Thyroid gland (tissue), 4 donors: ENCODE measurements at regions not wholly inside any gene's neighbourhood (a gene's known extent, or its start where the extent isn't known, plus 50 kb on each side); places are given as distances from the start of the nearest gene placed in this dataset.

Experiments
- DNase-seq, 2 donors: peaks; one replicate each; pipeline ENCODE4 v3.0.0-alpha.2; 2019
- H3K27ac ChIP-seq, 3 donors: fragments of 200-600 bp; sonication (generic); 1 replicate in 2 of 3; 2 replicates in 1 of 3; pipeline ENCODE4 v1.5.1; 2016 to 2019; ENCODE audit warnings: mild to moderate bottlenecking in 1 of 3, moderate library complexity in 1 of 3
- H3K27me3 ChIP-seq: fragments of 200-600 bp; sonication (generic); one replicate; pipeline ENCODE4 v1.5.1; 2019
- H3K36me3 ChIP-seq, 2 donors: fragments of 200-600 bp; sonication (generic); one replicate each; pipeline ENCODE4 v1.5.1; 2016 to 2019
- H3K4me1 ChIP-seq, 2 donors: fragments of 200-600 bp; sonication (generic); one replicate each; pipeline ENCODE4 v1.5.1; 2017 to 2019
- H3K4me3 ChIP-seq, 3 donors: fragments of 200-600 bp; sonication (generic); replicated peaks in 1 of 3; 1 replicate in 2 of 3; 2 replicates in 1 of 3; pipeline ENCODE4 v1.5.1; 2016; ENCODE audit warnings: mild to moderate bottlenecking in 1 of 3
- H3K9me3 ChIP-seq: fragments of 200-600 bp; sonication (generic); one replicate; pipeline ENCODE4 v1.5.1; 2017
- POLR2A ChIP-seq, 2 donors: fragments of 450-650 bp; IDR thresholded peaks; one replicate each; pipeline ENCODE4 v1.6.1; 2017; ENCODE audit warnings: antibody characterized with exemption in 2 of 2, mild to moderate bottlenecking in 2 of 2, moderate library complexity in 1 of 2
- WGBS, 2 donors: methylation state at CpG; one replicate each; pipeline ENCODE4 v1.1.5; 2017; 5-methylcytosine and 5-hydroxymethylcytosine counted together
- intact Hi-C: fragments of 100-400 bp; cut with DNase I; formaldehyde crosslinking; loops from one replicate; pipeline ENCODE4 v1.15.1; 2023
- TF ChIP-seq, protein P1 (sequence below), 6 experiments: fragments of 200-600 bp in 3 of 6; fragments of 450-650 bp in 3 of 6; sonication (generic) in 3 of 6; IDR thresholded peaks; one replicate each; pipeline ENCODE4 v1.5.1; 2016 to 2019; ENCODE audit warnings: antibody characterized with exemption in 6 of 6, mild to moderate bottlenecking in 2 of 6, inconsistent platforms in 1 of 6, moderate library complexity in 1 of 6

DNA sequence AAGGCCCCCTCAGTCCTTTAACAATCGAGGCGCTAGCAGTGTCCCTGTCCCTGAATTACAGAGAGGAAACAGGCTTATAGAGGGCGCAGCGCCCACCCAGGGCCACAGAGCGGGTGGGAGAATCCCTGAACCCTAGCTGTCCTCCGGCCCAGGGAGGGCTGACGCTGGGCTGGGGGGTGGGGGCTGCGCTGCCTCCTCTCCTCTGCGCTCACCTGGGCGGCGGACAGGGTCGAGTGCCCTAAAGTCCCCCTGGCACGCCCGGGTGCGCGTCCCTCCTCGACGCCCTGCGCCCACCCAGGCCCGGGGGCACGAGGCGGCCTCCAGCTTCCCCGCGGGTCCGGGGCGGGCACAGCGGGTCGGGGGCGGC is 200.4 kb upstream of the N4BP1 start:
- DNase-seq: no peak
- Histone ChIP-seq H3K4me3 (no peak overlapping the region), H3K9me3 (no peaks in the 10 kb centered on the region), H3K27ac (no peak overlapping the region), H3K27me3 (peaks cover 13% of the 10 kb centered on the region), H3K4me1 (peaks cover 0 to 9% of the 10 kb centered on the region in 2 donors), H3K36me3 (no peaks in the 10 kb centered on the region)
- TF ChIP-seq, protein P1, sequence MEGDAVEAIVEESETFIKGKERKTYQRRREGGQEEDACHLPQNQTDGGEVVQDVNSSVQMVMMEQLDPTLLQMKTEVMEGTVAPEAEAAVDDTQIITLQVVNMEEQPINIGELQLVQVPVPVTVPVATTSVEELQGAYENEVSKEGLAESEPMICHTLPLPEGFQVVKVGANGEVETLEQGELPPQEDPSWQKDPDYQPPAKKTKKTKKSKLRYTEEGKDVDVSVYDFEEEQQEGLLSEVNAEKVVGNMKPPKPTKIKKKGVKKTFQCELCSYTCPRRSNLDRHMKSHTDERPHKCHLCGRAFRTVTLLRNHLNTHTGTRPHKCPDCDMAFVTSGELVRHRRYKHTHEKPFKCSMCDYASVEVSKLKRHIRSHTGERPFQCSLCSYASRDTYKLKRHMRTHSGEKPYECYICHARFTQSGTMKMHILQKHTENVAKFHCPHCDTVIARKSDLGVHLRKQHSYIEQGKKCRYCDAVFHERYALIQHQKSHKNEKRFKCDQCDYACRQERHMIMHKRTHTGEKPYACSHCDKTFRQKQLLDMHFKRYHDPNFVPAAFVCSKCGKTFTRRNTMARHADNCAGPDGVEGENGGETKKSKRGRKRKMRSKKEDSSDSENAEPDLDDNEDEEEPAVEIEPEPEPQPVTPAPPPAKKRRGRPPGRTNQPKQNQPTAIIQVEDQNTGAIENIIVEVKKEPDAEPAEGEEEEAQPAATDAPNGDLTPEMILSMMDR (IDR thresholded peaks at IDR 0.05): no peak
- TF ChIP-seq POLR2A (IDR thresholded peaks at IDR 0.05): no peak
- 0 to 2% methylated on average over 5 to 7 of the region's 29 CpGs for WGBS, 2 donors
- intact Hi-C loops: no loop called here

DNA sequence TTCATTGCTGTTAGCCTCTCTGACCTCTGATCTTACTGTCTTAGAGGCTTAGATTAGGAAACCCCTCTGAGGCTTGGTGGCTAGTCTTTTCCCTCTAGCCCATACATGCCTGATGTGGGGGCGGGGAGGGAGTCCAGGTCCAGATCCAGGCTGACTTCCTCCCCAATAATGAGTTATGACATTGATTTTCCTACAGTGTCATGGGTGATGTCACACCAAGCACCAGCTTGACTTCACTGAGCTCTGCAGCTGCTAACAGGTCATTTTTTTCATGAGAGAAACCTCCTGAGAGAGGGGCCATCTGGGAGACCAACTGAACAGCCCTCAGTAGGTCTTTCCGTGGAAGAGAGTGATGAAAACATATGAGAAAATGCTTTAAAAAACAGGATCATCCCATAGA is 180.2 kb upstream of the N4BP1 start:
- no peak overlapping the region for H3K27ac ChIP-seq
- H3K27me3 ChIP-seq: no peaks in the 10 kb centered on the region
- DNase-seq: no peak
- WGBS, 2 donors: 62 to 72% methylated on average over 2 of the region's 2 CpGs
- TF ChIP-seq, protein P1 (IDR thresholded peaks at IDR 0.05): no peak
- TF ChIP-seq POLR2A (IDR thresholded peaks at IDR 0.05): no peak
- intact Hi-C loops: no loop called here
- H3K36me3 ChIP-seq: no peaks in the 10 kb centered on the region
- H3K4me1 ChIP-seq: no peaks in the 10 kb centered on the region
- no peaks in the 10 kb centered on the region for H3K9me3 ChIP-seq
- H3K4me3 ChIP-seq: no peak overlapping the region

DNA sequence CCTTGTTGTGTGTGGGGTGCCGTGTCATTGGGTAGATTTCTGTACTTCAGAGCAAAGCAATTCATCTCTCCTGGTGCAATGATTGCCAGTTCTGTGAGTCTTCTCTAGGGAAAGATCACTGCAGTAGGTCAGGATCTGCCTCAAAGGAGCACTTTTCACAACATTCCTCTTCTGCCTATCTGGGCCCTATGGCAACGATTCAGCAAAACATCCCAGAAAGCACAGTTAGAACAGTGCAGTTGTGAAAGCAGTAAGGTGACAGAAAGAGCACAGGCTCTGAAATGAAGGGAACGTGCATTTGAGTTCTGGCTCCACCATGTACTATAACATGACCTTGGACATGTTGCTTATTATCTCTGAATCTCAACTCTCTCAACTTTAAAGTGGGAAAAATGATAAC is 178.5 kb upstream of the N4BP1 start:
- H3K4me3 ChIP-seq: no peak overlapping the region
- no peak for DNase-seq
- H3K4me1 ChIP-seq: no peaks in the 10 kb centered on the region
- TF ChIP-seq, protein P1 (IDR thresholded peaks at IDR 0.05): no peak
- TF ChIP-seq POLR2A (IDR thresholded peaks at IDR 0.05): no peak
- intact Hi-C loops: no loop called here
- H3K36me3 ChIP-seq: no peaks in the 10 kb centered on the region
- H3K9me3 ChIP-seq: no peaks in the 10 kb centered on the region
- no peaks in the 10 kb centered on the region for H3K27me3 ChIP-seq
- 51 to 62% methylated on average over 3 of the region's 3 CpGs for WGBS, 2 donors
- H3K27ac ChIP-seq: no peak overlapping the region

DNA sequence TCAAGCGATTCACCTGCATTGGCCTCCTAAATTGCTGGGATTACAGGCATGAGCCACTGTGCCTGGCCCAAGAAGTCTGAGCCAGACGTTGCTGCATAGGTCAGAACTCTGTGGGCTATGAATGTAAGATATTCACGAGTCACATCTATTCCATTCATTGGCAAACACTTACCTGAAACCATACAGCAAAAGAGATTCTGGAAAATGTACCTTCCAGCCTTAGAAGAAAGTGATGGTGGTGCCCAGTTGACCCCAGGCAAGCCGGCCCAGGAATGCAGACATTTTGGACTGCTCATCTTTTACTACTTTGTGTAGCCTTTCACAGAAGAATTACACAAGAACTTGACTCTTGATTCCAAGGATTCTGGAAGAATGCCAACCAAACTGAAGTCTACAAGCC is 135.6 kb upstream of the N4BP1 start:
- no peak for TF ChIP-seq POLR2A (IDR thresholded peaks at IDR 0.05)
- TF ChIP-seq, protein P1 (IDR thresholded peaks at IDR 0.05): no peak
- Histone ChIP-seq H3K4me1 (no peaks in the 10 kb centered on the region), H3K36me3 (no peaks in the 10 kb centered on the region), H3K9me3 (no peaks in the 10 kb centered on the region), H3K27me3 (no peaks in the 10 kb centered on the region), H3K4me3 (no peak overlapping the region), H3K27ac (no peak overlapping the region)
- intact Hi-C loops: no loop called here
- no peak for DNase-seq
- 81 to 87% methylated on average over 4 of the region's 4 CpGs for whole genome bisulfite sequencing, 2 donors

DNA sequence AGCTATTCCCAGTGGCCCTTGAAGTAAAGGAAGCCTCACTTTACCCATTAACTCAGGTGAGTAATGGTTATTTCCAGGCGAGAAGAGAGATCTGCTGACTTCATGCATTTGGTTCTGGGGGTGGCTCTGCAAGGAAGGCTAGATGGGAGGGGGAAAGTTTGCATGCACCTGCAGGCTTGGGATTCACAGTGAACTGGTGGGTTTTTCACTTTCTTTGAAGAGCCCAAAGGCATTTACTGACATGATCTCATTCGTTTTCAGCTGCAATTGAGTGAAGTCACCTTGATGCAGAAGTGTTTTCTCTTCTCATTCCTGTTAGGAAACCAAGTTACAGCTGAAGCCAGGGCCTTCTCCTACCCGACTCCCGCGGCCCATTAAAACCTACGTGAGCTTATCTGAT is 131.0 kb upstream of the N4BP1 start:
- TF ChIP-seq POLR2A (IDR thresholded peaks at IDR 0.05): no peak
- TF ChIP-seq, protein P1 (IDR thresholded peaks at IDR 0.05): no peak
- Histone ChIP-seq H3K4me1 (no peaks in the 10 kb centered on the region), H3K9me3 (no peaks in the 10 kb centered on the region), H3K27me3 (no peaks in the 10 kb centered on the region), H3K36me3 (no peaks in the 10 kb centered on the region), H3K27ac (no peak overlapping the region), H3K4me3 (no peak overlapping the region)
- WGBS, 2 donors: 69 to 71% methylated on average over 6 of the region's 6 CpGs
- intact Hi-C loops: no loop called here
- no peak for DNase-seq
